Fibroblast of lung (primary cell): ENCODE measurements at regions not wholly inside any gene's neighbourhood (a gene's known extent, or its start where the extent isn't known, plus 50 kb on each side); places are given as distances from the start of the nearest gene placed in this dataset.

Experiments used
- EZH2 ChIP-seq: IDR thresholded peaks from 2 replicates; pipeline ENCODE4 v1.5.1; 2012; ENCODE audit warnings: low read length, control low read depth, mild to moderate bottlenecking; ENCODE audit errors: missing control alignments
- TF ChIP-seq, protein P1 (sequence below), 2 donors: IDR thresholded peaks in 1 of 2; conservative IDR thresholded peaks in 1 of 2; 1 replicate in 1 of 2; 2 replicates in 1 of 2; pipeline ENCODE4 v1.5.1; 2011 to 2012; ENCODE audit warnings: low read length in 2 of 2, control low read depth in 1 of 2, inconsistent platforms in 1 of 2, low read depth in 1 of 2, mild to moderate bottlenecking in 1 of 2

- TF ChIP-seq, protein P1, sequence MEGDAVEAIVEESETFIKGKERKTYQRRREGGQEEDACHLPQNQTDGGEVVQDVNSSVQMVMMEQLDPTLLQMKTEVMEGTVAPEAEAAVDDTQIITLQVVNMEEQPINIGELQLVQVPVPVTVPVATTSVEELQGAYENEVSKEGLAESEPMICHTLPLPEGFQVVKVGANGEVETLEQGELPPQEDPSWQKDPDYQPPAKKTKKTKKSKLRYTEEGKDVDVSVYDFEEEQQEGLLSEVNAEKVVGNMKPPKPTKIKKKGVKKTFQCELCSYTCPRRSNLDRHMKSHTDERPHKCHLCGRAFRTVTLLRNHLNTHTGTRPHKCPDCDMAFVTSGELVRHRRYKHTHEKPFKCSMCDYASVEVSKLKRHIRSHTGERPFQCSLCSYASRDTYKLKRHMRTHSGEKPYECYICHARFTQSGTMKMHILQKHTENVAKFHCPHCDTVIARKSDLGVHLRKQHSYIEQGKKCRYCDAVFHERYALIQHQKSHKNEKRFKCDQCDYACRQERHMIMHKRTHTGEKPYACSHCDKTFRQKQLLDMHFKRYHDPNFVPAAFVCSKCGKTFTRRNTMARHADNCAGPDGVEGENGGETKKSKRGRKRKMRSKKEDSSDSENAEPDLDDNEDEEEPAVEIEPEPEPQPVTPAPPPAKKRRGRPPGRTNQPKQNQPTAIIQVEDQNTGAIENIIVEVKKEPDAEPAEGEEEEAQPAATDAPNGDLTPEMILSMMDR (conservative IDR thresholded peaks at IDR 0.05 in 1 of 2, IDR thresholded peaks at IDR 0.05 in 1 of 2; ENCODE audit: low read depth in 1 of 2, low read length in 2 of 2): no peak
- TF ChIP-seq EZH2: no peak
These were observed 376.9 kb upstream of the CTSO start for GRCh38 chr4:156330436-156331031.
